ENCODE measurements at regions not wholly inside any gene's neighbourhood (a gene's known extent, or its start where the extent isn't known, plus 50 kb on each side); places are given as distances from the start of the nearest gene placed in this dataset.

- no peak for TF ChIP-seq CTCF (IDR thresholded peaks at IDR 0.05; ENCODE audit: low read length)
- TF ChIP-seq EZH2 (IDR thresholded peaks at IDR 0.05; ENCODE audit: borderline replicate concordance, low read length), result no peak
Measured at GRCh38 chr4:155604718-155605626, 61.7 kb upstream of the GUCY1A1 start.

Data from OCI-LY1 (cell line).